ENCODE measurements at regions not wholly inside any gene's neighbourhood (a gene's known extent, or its start where the extent isn't known, plus 50 kb on each side); places are given as distances from the start of the nearest gene placed in this dataset.

- 66 to 71% (median 68%) methylated on average over 7 of the region's 7 CpGs for WGBS, 3 donors
- H3K4me3 ChIP-seq (ENCODE audit: low read depth in 1 of 3, low read length in 3 of 3), result no peak overlapping the region
- H3K27ac ChIP-seq (ENCODE audit: low read depth in 1 of 3, low read length in 2 of 3), result no peak overlapping the region
- DNase-seq, result no peak
- no peaks in the 10 kb centered on the region for H3K4me1 ChIP-seq (ENCODE audit: control insufficient read depth in 3 of 3, insufficient read depth in 2 of 3, low read depth in 1 of 3, low read length in 2 of 3)
- no peak for FAIRE-seq
- H3K27me3 ChIP-seq (ENCODE audit: control insufficient read depth in 3 of 3, insufficient read depth in 3 of 3, low read length in 3 of 3), result no peaks in the 10 kb centered on the region
- peaks cover 0 to 20% of the 10 kb centered on the region in 2 donors for H3K9me3 ChIP-seq (ENCODE audit: control insufficient read depth in 2 of 2, insufficient read depth in 1 of 2, low read depth in 1 of 2, low read length in 1 of 2)
- no peaks in the 10 kb centered on the region for H3K36me3 ChIP-seq (ENCODE audit: control insufficient read depth in 3 of 3, insufficient read depth in 2 of 3, low read depth in 1 of 3, low read length in 3 of 3)
Observed at GRCh38 chr5:6858419-6858818, 145.2 kb downstream of the TENT4A start.

GRCh38 chr5:6859023-6859422 lies 145.8 kb downstream of the TENT4A start:
- Histone ChIP-seq H3K9me3 (ENCODE audit: control insufficient read depth in 2 of 2, insufficient read depth in 1 of 2, low read depth in 1 of 2, low read length in 1 of 2) (peaks cover 0 to 20% of the 10 kb centered on the region in 2 donors), H3K36me3 (ENCODE audit: control insufficient read depth in 3 of 3, insufficient read depth in 2 of 3, low read depth in 1 of 3, low read length in 3 of 3) (no peaks in the 10 kb centered on the region), H3K27me3 (ENCODE audit: control insufficient read depth in 3 of 3, insufficient read depth in 3 of 3, low read length in 3 of 3) (no peaks in the 10 kb centered on the region), H3K4me3 (ENCODE audit: low read depth in 1 of 3, low read length in 3 of 3) (no peak overlapping the region), H3K27ac (ENCODE audit: low read depth in 1 of 3, low read length in 2 of 3) (no peak overlapping the region), H3K4me1 (ENCODE audit: control insufficient read depth in 3 of 3, insufficient read depth in 2 of 3, low read depth in 1 of 3, low read length in 2 of 3) (no peaks in the 10 kb centered on the region)
- 85 to 88% (median 87%) methylated on average over 11 of the region's 11 CpGs for WGBS, 3 donors
- no peak for DNase-seq
- no peak for FAIRE-seq

GRCh38 chr5:6859951-6860638 lies 146.9 kb downstream of the TENT4A start:
- Histone ChIP-seq H3K27ac (ENCODE audit: low read depth in 1 of 3, low read length in 2 of 3) (no peak overlapping the region), H3K9me3 (ENCODE audit: control insufficient read depth in 2 of 2, insufficient read depth in 1 of 2, low read depth in 1 of 2, low read length in 1 of 2) (peaks cover 0 to 11% of the 10 kb centered on the region in 2 donors), H3K27me3 (ENCODE audit: control insufficient read depth in 3 of 3, insufficient read depth in 3 of 3, low read length in 3 of 3) (no peaks in the 10 kb centered on the region), H3K4me3 (ENCODE audit: low read depth in 1 of 3, low read length in 3 of 3) (no peak overlapping the region), H3K4me1 (ENCODE audit: control insufficient read depth in 3 of 3, insufficient read depth in 2 of 3, low read depth in 1 of 3, low read length in 2 of 3) (no peaks in the 10 kb centered on the region), H3K36me3 (ENCODE audit: control insufficient read depth in 3 of 3, insufficient read depth in 2 of 3, low read depth in 1 of 3, low read length in 3 of 3) (no peaks in the 10 kb centered on the region)
- WGBS, 3 donors, result 67 to 74% (median 74%) methylated on average over 9 of the region's 9 CpGs
- FAIRE-seq (no peak), DNase-seq (no peak)

DNA sequence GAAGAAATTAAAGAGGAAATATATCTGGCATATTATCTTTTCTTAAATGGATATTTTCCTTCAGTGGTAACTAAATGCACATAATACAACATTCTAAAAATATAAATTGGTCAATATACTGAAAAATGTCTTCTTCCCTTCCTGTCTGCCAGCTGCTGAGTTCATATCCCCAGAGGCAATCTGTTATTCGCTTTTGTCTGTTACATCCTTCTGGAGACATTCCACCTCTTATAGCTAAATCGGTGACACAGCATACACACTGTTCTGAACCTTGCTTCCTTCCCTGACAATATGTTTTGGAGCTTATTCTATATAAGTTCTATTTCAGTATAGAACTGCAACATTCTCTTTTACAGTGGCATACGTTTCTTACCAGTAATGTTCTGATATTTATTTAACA lies 147.8 kb downstream of the TENT4A start:
- Histone ChIP-seq H3K36me3 (ENCODE audit: control insufficient read depth in 3 of 3, insufficient read depth in 2 of 3, low read depth in 1 of 3, low read length in 3 of 3) (no peaks in the 10 kb centered on the region), H3K27me3 (ENCODE audit: control insufficient read depth in 3 of 3, insufficient read depth in 3 of 3, low read length in 3 of 3) (no peaks in the 10 kb centered on the region), H3K4me1 (ENCODE audit: control insufficient read depth in 3 of 3, insufficient read depth in 2 of 3, low read depth in 1 of 3, low read length in 2 of 3) (no peaks in the 10 kb centered on the region)

GRCh38 chr5:6861667-6862066 lies 148.4 kb downstream of the TENT4A start:
- no peak for FAIRE-seq
- 71 to 79% (median 76%) methylated on average over 3 of the region's 3 CpGs for WGBS, 3 donors
- no peak overlapping the region for H3K4me3 ChIP-seq (ENCODE audit: low read depth in 1 of 3, low read length in 3 of 3)
- peaks cover 0 to 11% of the 10 kb centered on the region in 2 donors for H3K9me3 ChIP-seq (ENCODE audit: control insufficient read depth in 2 of 2, insufficient read depth in 1 of 2, low read depth in 1 of 2, low read length in 1 of 2)
- H3K4me1 ChIP-seq (ENCODE audit: control insufficient read depth in 3 of 3, insufficient read depth in 2 of 3, low read depth in 1 of 3, low read length in 2 of 3), result no peaks in the 10 kb centered on the region
- DNase-seq, result no peak
- no peak overlapping the region for H3K27ac ChIP-seq (ENCODE audit: low read depth in 1 of 3, low read length in 2 of 3)
- H3K36me3 ChIP-seq (ENCODE audit: control insufficient read depth in 3 of 3, insufficient read depth in 2 of 3, low read depth in 1 of 3, low read length in 3 of 3), result no peaks in the 10 kb centered on the region
- no peaks in the 10 kb centered on the region for H3K27me3 ChIP-seq (ENCODE audit: control insufficient read depth in 3 of 3, insufficient read depth in 3 of 3, low read length in 3 of 3)

More for the DNA sequence above, 147.8 kb downstream of the TENT4A start:
- no peak overlapping the region for H3K4me3 ChIP-seq (ENCODE audit: low read depth in 1 of 3, low read length in 3 of 3)
- peaks cover 0 to 11% of the 10 kb centered on the region in 2 donors for H3K9me3 ChIP-seq (ENCODE audit: control insufficient read depth in 2 of 2, insufficient read depth in 1 of 2, low read depth in 1 of 2, low read length in 1 of 2)
- WGBS, 3 donors, result 69 to 83% (median 75%) methylated on average over 3 of the region's 3 CpGs
- DNase-seq (no peak), FAIRE-seq (no peak)
- H3K27ac ChIP-seq (ENCODE audit: low read depth in 1 of 3, low read length in 2 of 3), result no peak overlapping the region

- Histone ChIP-seq H3K27ac (ENCODE audit: low read depth in 1 of 3, low read length in 2 of 3) (no peak overlapping the region), H3K4me3 (ENCODE audit: low read depth in 1 of 3, low read length in 3 of 3) (no peak overlapping the region), H3K9me3 (ENCODE audit: control insufficient read depth in 2 of 2, insufficient read depth in 1 of 2, low read depth in 1 of 2, low read length in 1 of 2) (peaks cover 0 to 11% of the 10 kb centered on the region in 2 donors), H3K27me3 (ENCODE audit: control insufficient read depth in 3 of 3, insufficient read depth in 3 of 3, low read length in 3 of 3) (no peaks in the 10 kb centered on the region), H3K36me3 (ENCODE audit: control insufficient read depth in 3 of 3, insufficient read depth in 2 of 3, low read depth in 1 of 3, low read length in 3 of 3) (no peaks in the 10 kb centered on the region), H3K4me1 (ENCODE audit: control insufficient read depth in 3 of 3, insufficient read depth in 2 of 3, low read depth in 1 of 3, low read length in 2 of 3) (no peaks in the 10 kb centered on the region)
- FAIRE-seq, result no peak
- WGBS, 3 donors, result 83 to 94% (median 84%) methylated on average over 5 of the region's 5 CpGs
- DNase-seq, result no peak
Observed at GRCh38 chr5:6862306-6862705, 149.1 kb downstream of the TENT4A start.

- Histone ChIP-seq H3K27ac (ENCODE audit: low read depth in 1 of 3, low read length in 2 of 3) (no peak overlapping the region), H3K4me1 (ENCODE audit: control insufficient read depth in 3 of 3, insufficient read depth in 2 of 3, low read depth in 1 of 3, low read length in 2 of 3) (peaks cover 0 to 4% (median 0%) of the 10 kb centered on the region in 3 donors), H3K9me3 (ENCODE audit: control insufficient read depth in 2 of 2, insufficient read depth in 1 of 2, low read depth in 1 of 2, low read length in 1 of 2) (peaks cover 0 to 5% of the 10 kb centered on the region in 2 donors), H3K36me3 (ENCODE audit: control insufficient read depth in 3 of 3, insufficient read depth in 2 of 3, low read depth in 1 of 3, low read length in 3 of 3) (no peaks in the 10 kb centered on the region), H3K4me3 (ENCODE audit: low read depth in 1 of 3, low read length in 3 of 3) (no peak overlapping the region), H3K27me3 (ENCODE audit: control insufficient read depth in 3 of 3, insufficient read depth in 3 of 3, low read length in 3 of 3) (no peaks in the 10 kb centered on the region)
- DNase-seq, result no peak
- FAIRE-seq, result no peak
- WGBS, 3 donors, result 94 to 97% (median 95%) methylated on average over 6 of the region's 6 CpGs
Observed at GRCh38 chr5:6867712-6868111, 154.5 kb downstream of the TENT4A start.

DNA sequence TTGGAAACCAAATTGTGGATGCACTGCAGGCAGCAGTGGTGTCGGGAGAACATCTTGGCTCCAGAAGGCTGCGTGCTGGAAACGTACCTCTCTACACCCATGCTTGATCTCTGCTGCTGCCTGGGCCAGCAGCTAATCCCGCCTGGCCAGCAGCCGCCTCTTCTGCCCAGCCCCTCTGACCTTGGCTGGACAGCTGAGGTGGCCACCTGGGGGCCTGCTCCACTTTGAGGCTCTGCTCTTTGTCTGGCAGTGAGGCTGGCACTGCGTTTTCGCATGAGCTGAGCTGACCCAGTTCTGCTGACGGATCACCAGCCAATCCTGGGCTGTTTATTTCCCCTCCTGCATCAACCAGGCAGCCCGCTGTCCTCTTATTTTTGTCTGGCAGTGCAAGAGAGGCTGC lies 154.9 kb downstream of the TENT4A start:
- Histone ChIP-seq H3K27ac (ENCODE audit: low read depth in 1 of 3, low read length in 2 of 3) (no peak overlapping the region), H3K36me3 (ENCODE audit: control insufficient read depth in 3 of 3, insufficient read depth in 2 of 3, low read depth in 1 of 3, low read length in 3 of 3) (no peaks in the 10 kb centered on the region), H3K9me3 (ENCODE audit: control insufficient read depth in 2 of 2, insufficient read depth in 1 of 2, low read depth in 1 of 2, low read length in 1 of 2) (peaks cover 0 to under 1% of the 10 kb centered on the region in 2 donors), H3K4me3 (ENCODE audit: low read depth in 1 of 3, low read length in 3 of 3) (no peak overlapping the region), H3K27me3 (ENCODE audit: control insufficient read depth in 3 of 3, insufficient read depth in 3 of 3, low read length in 3 of 3) (no peaks in the 10 kb centered on the region), H3K4me1 (ENCODE audit: control insufficient read depth in 3 of 3, insufficient read depth in 2 of 3, low read depth in 1 of 3, low read length in 2 of 3) (peaks cover 0 to 8% (median 0%) of the 10 kb centered on the region in 3 donors)
- no peak for DNase-seq
- WGBS, 3 donors, result 78 to 91% (median 91%) methylated on average over 9 of the region's 9 CpGs
- FAIRE-seq, result no peak
